Trophoblast cell (in vitro differentiated cells and primary cell): ENCODE measurements at regions not wholly inside any gene's neighbourhood (a gene's known extent, or its start where the extent isn't known, plus 50 kb on each side); places are given as distances from the start of the nearest gene placed in this dataset.
"Not testable (repeated sequence)": the region's sequence is repeated elsewhere in the genome, so short reads cannot be mapped to it uniquely, and the experiment has no call there.

Source experiments
- DNase-seq, 2 donors: peaks; one replicate each; pipeline ENCODE4 v3.0.0-alpha.2; 2016
- H2AFZ ChIP-seq: 2 replicates; pipeline ENCODE4 v1.6.1; 2013; ENCODE audit warnings: low read length, moderate library complexity, mild to moderate bottlenecking; ENCODE audit not compliant: insufficient read depth, poor library complexity
- H2AK5ac ChIP-seq: 2 replicates; pipeline ENCODE4 v1.6.1; 2013; ENCODE audit warnings: mild to moderate bottlenecking, low read length
- H2BK120ac ChIP-seq: 2 replicates; pipeline ENCODE4 v1.6.1; 2013; ENCODE audit warnings: low read length, mild to moderate bottlenecking, moderate library complexity; ENCODE audit not compliant: insufficient read depth, poor library complexity
- H2BK12ac ChIP-seq: 2 replicates; pipeline ENCODE4 v1.6.1; 2013; ENCODE audit warnings: mild to moderate bottlenecking, low read length, moderate library complexity
- H2BK5ac ChIP-seq: 2 replicates; pipeline ENCODE4 v1.6.1; 2013; ENCODE audit warnings: low read length, low read depth, moderate library complexity, mild to moderate bottlenecking; ENCODE audit not compliant: poor library complexity
- H3K14ac ChIP-seq: 2 replicates; pipeline ENCODE4 v1.6.1; 2013; ENCODE audit warnings: mild to moderate bottlenecking, low read length
- H3K18ac ChIP-seq: 2 replicates; pipeline ENCODE4 v1.6.1; 2013; ENCODE audit warnings: mild to moderate bottlenecking, low read length
- H3K23ac ChIP-seq: 2 replicates; pipeline ENCODE4 v1.6.1; 2013; ENCODE audit warnings: low read length
- H3K27ac ChIP-seq: 2 replicates; pipeline ENCODE4 v1.5.1; 2013; ENCODE audit warnings: low read depth, mild to moderate bottlenecking, inconsistent platforms, low read length, moderate library complexity
- H3K27me3 ChIP-seq: 2 replicates; pipeline ENCODE4 v1.6.1; 2013; ENCODE audit warnings: inconsistent platforms, mild to moderate bottlenecking, low read length, moderate library complexity; ENCODE audit not compliant: insufficient read depth
- H3K36me3 ChIP-seq, 2 experiments: 1 replicate in 1 of 2; 2 replicates in 1 of 2; pipeline ENCODE4 v1.6.1; 2013; ENCODE audit warnings: low read length in 2 of 2, mild to moderate bottlenecking in 2 of 2, moderate library complexity in 1 of 2; ENCODE audit not compliant: insufficient read depth in 2 of 2, control insufficient read depth in 1 of 2
- H3K4ac ChIP-seq: 2 replicates; pipeline ENCODE4 v1.6.1; 2013; ENCODE audit warnings: low read depth, mild to moderate bottlenecking, low read length, moderate library complexity
- H3K4me1 ChIP-seq, 2 experiments: 1 replicate in 1 of 2; 2 replicates in 1 of 2; pipeline ENCODE4 v1.6.1; 2013; ENCODE audit warnings: low read length in 2 of 2, mild to moderate bottlenecking in 2 of 2, moderate library complexity in 1 of 2; ENCODE audit not compliant: insufficient read depth in 2 of 2, control insufficient read depth in 1 of 2
- H3K4me2 ChIP-seq: 2 replicates; pipeline ENCODE4 v1.6.1; 2013; ENCODE audit warnings: inconsistent platforms, mild to moderate bottlenecking, low read length, moderate library complexity
- H3K4me3 ChIP-seq: 2 replicates; pipeline ENCODE4 v1.5.1; 2013; ENCODE audit warnings: mild to moderate bottlenecking, low read depth, low read length, inconsistent platforms
- H3K79me1 ChIP-seq: one replicate; pipeline ENCODE4 v1.6.1; 2013; ENCODE audit warnings: low read length
- H3K79me2 ChIP-seq: 2 replicates; pipeline ENCODE4 v1.6.1; 2013; ENCODE audit warnings: low read length, mild to moderate bottlenecking; ENCODE audit not compliant: control insufficient read depth, insufficient read depth, poor library complexity
- H3K9ac ChIP-seq: 2 replicates; pipeline ENCODE4 v1.6.1; 2013; ENCODE audit warnings: mild to moderate bottlenecking, low read length
- H3K9me3 ChIP-seq: 2 replicates; pipeline ENCODE4 v1.6.1; 2013; ENCODE audit warnings: low read depth, mild to moderate bottlenecking, control low read depth, inconsistent platforms, low read length; ENCODE audit not compliant: insufficient read depth
- H4K12ac ChIP-seq: 2 replicates; pipeline ENCODE4 v1.6.1; 2013; ENCODE audit warnings: low read depth, mild to moderate bottlenecking, low read length, moderate library complexity
- H4K8ac ChIP-seq: 2 replicates; pipeline ENCODE4 v1.6.1; 2013; ENCODE audit warnings: low read depth, mild to moderate bottlenecking, low read length, moderate library complexity
- H4K91ac ChIP-seq: one replicate; pipeline ENCODE4 v1.6.1; 2013; ENCODE audit warnings: low read depth, mild to moderate bottlenecking, low read length, moderate library complexity
- WGBS: extraction: QIAGEN DNeasy Blood & Tissue Kit; methylation state at CpG from one replicate; pipeline ENCODE4 v1.1.7; 2013; ENCODE audit warnings: missing lambda C conversion rate; ENCODE audit not compliant: insufficient read length, insufficient coverage; ENCODE audit errors: extremely low coverage; 5-methylcytosine and 5-hydroxymethylcytosine counted together

DNA sequence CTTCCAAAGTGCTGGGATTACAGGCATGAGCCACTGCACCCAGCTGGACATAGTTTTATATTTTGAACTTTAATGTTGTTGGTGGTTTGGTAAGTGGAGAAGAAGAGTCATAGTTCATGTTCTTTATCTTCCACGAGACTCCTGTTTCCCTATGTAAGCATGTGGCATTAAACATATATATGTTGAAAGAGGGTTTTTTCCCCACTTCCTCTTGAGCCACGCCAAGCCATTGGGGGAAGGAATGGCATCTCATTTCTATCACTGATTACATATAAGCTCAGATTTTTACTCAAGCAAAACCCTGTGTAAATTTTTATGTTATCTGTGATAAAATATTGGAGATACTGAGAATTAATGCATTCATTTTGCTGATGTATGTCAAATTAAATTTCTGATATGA lies 300.4 kb downstream of the PHF14 start:
- H4K91ac ChIP-seq, result no peak overlapping the region
- H3K9ac ChIP-seq, result no peak overlapping the region
- no peak overlapping the region for H2BK5ac ChIP-seq
- H3K79me2 ChIP-seq, result no peaks in the 10 kb centered on the region
- H3K36me3 ChIP-seq, result no peaks in the 10 kb centered on the region
- no peak overlapping the region for H3K4me2 ChIP-seq
- WGBS, result no CpG with 5 or more reads among the region's 2 CpGs
- H3K27me3 ChIP-seq, result no peaks in the 10 kb centered on the region
- no peaks in the 10 kb centered on the region for H3K9me3 ChIP-seq
- no peak overlapping the region for H4K12ac ChIP-seq
- no peak overlapping the region for H3K4me3 ChIP-seq
- DNase-seq, result no peak
- H2AK5ac ChIP-seq, result no peak overlapping the region
- no peak overlapping the region for H3K18ac ChIP-seq
- H3K4me1 ChIP-seq, result no peaks in the 10 kb centered on the region
- no peak overlapping the region for H3K27ac ChIP-seq
- H2BK12ac ChIP-seq, result no peak overlapping the region
- H3K4ac ChIP-seq, result no peak overlapping the region
- no peak overlapping the region for H3K14ac ChIP-seq
- no peak overlapping the region for H2AFZ ChIP-seq
- no peak overlapping the region for H3K23ac ChIP-seq
- no peak overlapping the region for H2BK120ac ChIP-seq
- no peak overlapping the region for H4K8ac ChIP-seq
- H3K79me1 ChIP-seq, result no peaks in the 10 kb centered on the region

DNA sequence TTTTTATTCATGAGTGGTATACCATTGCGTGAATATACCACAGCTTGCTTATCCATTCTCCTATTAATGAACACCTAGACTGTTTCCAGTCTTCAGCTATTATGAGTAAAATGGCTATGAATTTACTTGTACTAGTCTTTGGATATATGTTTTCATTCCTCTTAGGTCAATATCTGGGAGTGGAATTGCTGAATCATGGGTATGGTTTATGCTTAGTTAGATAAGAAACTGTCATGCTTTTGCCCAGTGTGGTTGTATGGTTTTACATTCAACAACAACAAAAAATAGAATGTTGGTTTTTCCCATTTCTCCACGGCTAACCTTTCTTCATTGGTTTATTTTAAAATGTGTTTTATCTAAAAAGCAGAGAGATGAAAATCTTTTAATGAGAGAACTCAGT lies 308.3 kb downstream of the PHF14 start:
- no peaks in the 10 kb centered on the region for H3K79me2 ChIP-seq
- H3K9ac ChIP-seq, result no peak overlapping the region
- no peaks in the 10 kb centered on the region for H3K9me3 ChIP-seq
- no peak overlapping the region for H3K27ac ChIP-seq
- no peak overlapping the region for H2BK12ac ChIP-seq
- no peaks in the 10 kb centered on the region for H3K4me1 ChIP-seq
- no peak for DNase-seq
- no peak overlapping the region for H2BK120ac ChIP-seq
- no peaks in the 10 kb centered on the region for H3K36me3 ChIP-seq
- no peaks in the 10 kb centered on the region for H3K27me3 ChIP-seq
- H4K12ac ChIP-seq, result no peak overlapping the region
- no peak overlapping the region for H3K18ac ChIP-seq
- no peak overlapping the region for H3K14ac ChIP-seq
- no peak overlapping the region for H3K4me2 ChIP-seq
- no peak overlapping the region for H3K23ac ChIP-seq
- no peak overlapping the region for H3K4me3 ChIP-seq
- no peak overlapping the region for H2AK5ac ChIP-seq
- no peaks in the 10 kb centered on the region for H3K79me1 ChIP-seq
- H4K8ac ChIP-seq, result no peak overlapping the region
- H3K4ac ChIP-seq, result no peak overlapping the region
- no peak overlapping the region for H4K91ac ChIP-seq
- no peak overlapping the region for H2AFZ ChIP-seq
- no peak overlapping the region for H2BK5ac ChIP-seq
- WGBS, result no CpG with 5 or more reads among the region's 2 CpGs

DNA sequence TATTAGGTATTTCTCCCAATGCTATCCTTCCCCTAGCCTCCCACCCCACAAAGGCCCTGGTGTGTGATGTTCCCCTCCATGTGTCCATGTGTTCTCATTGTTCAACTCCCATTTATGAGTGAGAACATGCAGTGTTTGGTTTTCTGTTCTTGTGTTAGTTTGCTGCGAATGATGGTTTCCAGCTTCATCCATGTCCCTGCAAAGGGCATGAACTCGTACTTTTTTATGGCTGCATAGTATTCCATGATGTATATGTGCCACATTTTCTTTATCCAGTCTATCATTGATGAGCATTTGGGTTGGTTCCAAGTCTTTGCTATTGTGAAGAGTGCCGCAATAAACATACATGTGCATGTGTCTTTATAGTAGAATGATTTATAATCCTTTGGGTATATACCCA lies 309.9 kb downstream of the PHF14 start:
- not testable (repeated sequence) for H3K9me3 ChIP-seq, H3K9ac ChIP-seq, H4K12ac ChIP-seq, H2AK5ac ChIP-seq, H3K4me2 ChIP-seq, H3K27ac ChIP-seq, H4K91ac ChIP-seq, H3K79me2 ChIP-seq, H2BK120ac ChIP-seq, H3K36me3 ChIP-seq, H3K4ac ChIP-seq, H3K4me3 ChIP-seq, H2BK12ac ChIP-seq, H3K23ac ChIP-seq, H3K4me1 ChIP-seq, H4K8ac ChIP-seq, H2AFZ ChIP-seq, H3K14ac ChIP-seq, H3K18ac ChIP-seq, H3K27me3 ChIP-seq, H3K79me1 ChIP-seq, H2BK5ac ChIP-seq, DNase-seq
- no CpG with 5 or more reads among the region's 3 CpGs for WGBS

DNA sequence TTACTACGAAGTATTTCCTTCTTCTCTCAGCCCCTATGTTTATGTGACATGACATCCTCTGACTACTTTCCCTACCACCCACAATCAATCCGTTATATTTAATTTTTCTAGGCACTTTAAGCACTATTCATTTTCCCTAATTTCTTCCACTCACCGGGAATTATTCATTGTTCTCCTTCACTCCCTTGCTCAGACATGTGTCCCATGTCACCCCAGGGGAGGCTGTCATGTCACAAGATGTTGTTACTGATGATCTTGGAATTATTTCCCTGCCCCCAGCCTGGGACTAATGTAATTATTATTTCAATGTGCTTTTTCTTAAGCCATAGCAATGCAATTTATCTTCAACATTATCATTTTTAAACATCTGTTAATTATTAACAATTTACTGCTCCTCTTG lies 317.2 kb downstream of the PHF14 start:
- Histone ChIP-seq H2BK12ac (no peak overlapping the region), H3K4me3 (no peak overlapping the region), H2BK120ac (no peak overlapping the region), H4K91ac (no peak overlapping the region), H3K79me2 (no peaks in the 10 kb centered on the region), H4K8ac (no peak overlapping the region), H3K14ac (no peak overlapping the region), H3K4ac (no peak overlapping the region), H3K79me1 (no peaks in the 10 kb centered on the region), H3K23ac (no peak overlapping the region), H2BK5ac (no peak overlapping the region), H4K12ac (no peak overlapping the region), H3K9ac (no peak overlapping the region), H2AK5ac (no peak overlapping the region), H3K18ac (no peak overlapping the region), H3K27ac (no peak overlapping the region), H2AFZ (no peak overlapping the region), H3K27me3 (no peaks in the 10 kb centered on the region), H3K4me2 (no peak overlapping the region), H3K9me3 (no peaks in the 10 kb centered on the region), H3K4me1 (no peaks in the 10 kb centered on the region), H3K36me3 (no peaks in the 10 kb centered on the region)
- 100% methylated on average over 2 of the region's 3 CpGs for WGBS
- no peak for DNase-seq
